ENCODE measurements at regions not wholly inside any gene's neighbourhood (a gene's known extent, or its start where the extent isn't known, plus 50 kb on each side); places are given as distances from the start of the nearest gene placed in this dataset.

GRCh38 chr3:103699228-103699627 is 1264.4 kb downstream of the ZPLD1 start:
- TF ChIP-seq GATA2 (IDR thresholded peaks at IDR 0.05; ENCODE audit: low read depth, low read length) (no peak), GATA3 (IDR thresholded peaks at IDR 0.05; ENCODE audit: low read depth, low read length) (no peak)

GRCh38 chr3:103705641-103706040 is 1270.8 kb downstream of the ZPLD1 start:
- no peak for TF ChIP-seq GATA2 (IDR thresholded peaks at IDR 0.05; ENCODE audit: low read depth, low read length)
- TF ChIP-seq GATA3 (IDR thresholded peaks at IDR 0.05; ENCODE audit: low read depth, low read length): no peak

DNA sequence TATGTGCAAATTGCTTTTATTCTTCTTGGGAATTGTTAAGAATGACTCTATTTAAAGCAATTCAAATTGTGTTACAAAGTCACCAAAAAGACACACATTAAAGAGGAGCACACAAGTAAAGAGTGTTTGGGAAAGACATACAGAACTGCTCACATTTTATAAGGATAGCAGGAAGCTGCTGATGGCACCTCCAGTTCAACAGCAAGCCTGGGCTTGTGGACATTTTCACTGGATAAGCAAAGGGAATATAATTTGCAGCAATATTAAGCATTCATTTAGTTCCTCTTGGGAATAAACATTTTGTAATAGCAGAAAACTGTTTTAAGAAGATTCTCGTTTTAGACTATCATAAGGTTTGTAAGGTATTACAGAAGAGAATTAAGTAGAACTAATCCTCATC is 1271.9 kb downstream of the ZPLD1 start:
- TF ChIP-seq GATA2 (IDR thresholded peaks at IDR 0.05; ENCODE audit: low read depth, low read length): no peak
- TF ChIP-seq GATA3 (IDR thresholded peaks at IDR 0.05; ENCODE audit: low read depth, low read length): no peak

DNA sequence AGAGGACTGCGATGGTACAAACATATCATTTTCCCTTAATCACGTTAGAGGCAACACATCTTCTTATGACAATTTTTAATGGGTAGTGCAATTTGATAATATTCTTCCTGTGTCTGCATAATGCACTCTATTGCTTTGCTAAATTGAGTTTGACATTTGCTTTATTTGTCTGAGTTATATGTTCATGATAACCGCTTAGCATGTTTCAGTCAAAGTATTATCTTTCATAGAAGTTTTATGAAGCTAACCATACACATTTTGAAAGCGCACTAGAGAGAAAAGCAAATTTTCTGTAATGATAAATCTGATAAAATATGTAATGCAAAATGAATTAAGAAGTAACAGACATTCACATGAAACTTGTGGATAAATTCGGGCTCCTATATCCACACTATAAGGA is 1276.9 kb downstream of the ZPLD1 start:
- TF ChIP-seq GATA3 (IDR thresholded peaks at IDR 0.05; ENCODE audit: low read depth, low read length): peak; percentile 66; the same call in 1 of the 2 replicates
- TF ChIP-seq GATA2 (IDR thresholded peaks at IDR 0.05; ENCODE audit: low read depth, low read length): peak; percentile 31; the same call in 1 of the 2 replicates

GRCh38 chr3:103712320-103713008 is 1277.6 kb downstream of the ZPLD1 start:
- TF ChIP-seq GATA3 (IDR thresholded peaks at IDR 0.05; ENCODE audit: low read depth, low read length): no peak
- no peak for TF ChIP-seq GATA2 (IDR thresholded peaks at IDR 0.05; ENCODE audit: low read depth, low read length)

GRCh38 chr3:103729547-103729946 is 1294.7 kb downstream of the ZPLD1 start:
- TF ChIP-seq GATA2 (IDR thresholded peaks at IDR 0.05; ENCODE audit: low read depth, low read length) (no peak), GATA3 (IDR thresholded peaks at IDR 0.05; ENCODE audit: low read depth, low read length) (no peak)

DNA sequence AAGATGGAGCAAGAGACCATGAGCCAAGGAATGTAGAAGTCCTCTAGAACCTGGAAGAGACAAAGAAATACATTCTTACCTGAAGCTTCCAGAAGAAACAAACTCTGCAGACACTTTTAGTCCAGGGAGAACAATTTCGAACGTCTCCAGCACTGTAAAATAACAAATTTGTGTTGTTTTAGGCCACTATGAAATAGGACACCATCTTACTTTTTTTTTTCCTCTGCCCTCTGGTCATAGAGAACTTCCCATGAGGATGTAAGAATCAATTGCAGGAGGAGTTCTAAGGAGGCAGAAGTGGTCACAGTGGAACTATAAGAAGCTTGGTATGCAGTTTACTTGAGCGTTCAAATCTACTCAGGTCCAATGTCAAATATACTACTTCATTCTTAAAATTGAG is 1295.9 kb downstream of the ZPLD1 start:
- TF ChIP-seq GATA3 (IDR thresholded peaks at IDR 0.05; ENCODE audit: low read depth, low read length) (no peak), GATA2 (IDR thresholded peaks at IDR 0.05; ENCODE audit: low read depth, low read length) (no peak)

- TF ChIP-seq GATA2 (IDR thresholded peaks at IDR 0.05; ENCODE audit: low read depth, low read length) (no peak), GATA3 (IDR thresholded peaks at IDR 0.05; ENCODE audit: low read depth, low read length) (no peak)
Observed at GRCh38 chr3:103752986-103753385, 1318.2 kb downstream of the ZPLD1 start.

- TF ChIP-seq GATA2 (IDR thresholded peaks at IDR 0.05; ENCODE audit: low read depth, low read length) (no peak), GATA3 (IDR thresholded peaks at IDR 0.05; ENCODE audit: low read depth, low read length) (no peak)
Observed at GRCh38 chr3:103767635-103768034, 1332.8 kb downstream of the ZPLD1 start.

DNA sequence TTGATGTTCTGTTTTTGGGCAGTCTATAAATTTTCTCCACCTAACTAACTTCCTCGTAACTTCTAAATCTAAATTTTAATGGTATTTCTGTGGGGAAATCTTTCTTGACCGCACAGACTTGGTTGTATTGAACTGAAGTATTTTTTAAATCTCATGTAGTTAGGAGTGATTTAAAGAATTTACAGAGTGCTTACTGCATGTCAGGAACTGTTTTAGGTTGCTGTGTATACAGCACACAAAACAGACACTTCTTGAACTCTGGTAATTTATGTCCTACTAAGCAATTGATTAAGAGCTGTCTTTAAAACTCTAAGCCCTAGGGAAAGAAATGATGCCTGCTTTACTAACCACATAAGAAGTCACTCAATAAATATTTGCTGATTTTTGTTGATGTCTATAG is 1350.2 kb downstream of the ZPLD1 start:
- TF ChIP-seq GATA3 (IDR thresholded peaks at IDR 0.05; ENCODE audit: low read depth, low read length): no peak
- TF ChIP-seq GATA2 (IDR thresholded peaks at IDR 0.05; ENCODE audit: low read depth, low read length): no peak

DNA sequence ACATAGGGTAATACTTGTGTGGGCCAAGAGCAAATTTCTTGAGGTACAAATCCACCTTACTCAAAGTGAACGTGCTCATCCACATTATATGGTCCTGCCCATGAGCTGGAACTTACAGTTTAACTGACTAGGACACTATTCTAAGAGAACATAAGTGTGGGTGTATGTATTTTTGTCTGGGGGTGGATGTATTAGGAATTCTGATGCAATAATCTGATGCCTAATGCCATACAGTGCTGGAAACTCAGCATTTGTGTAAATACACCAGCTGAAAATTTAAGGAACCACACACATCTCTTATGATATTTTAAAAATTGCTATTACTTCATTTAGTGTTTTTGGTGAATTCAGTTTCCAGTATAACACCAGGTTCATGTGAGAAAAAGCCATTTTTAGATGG is 1350.7 kb downstream of the ZPLD1 start:
- no peak for TF ChIP-seq GATA3 (IDR thresholded peaks at IDR 0.05; ENCODE audit: low read depth, low read length)
- no peak for TF ChIP-seq GATA2 (IDR thresholded peaks at IDR 0.05; ENCODE audit: low read depth, low read length)

DNA sequence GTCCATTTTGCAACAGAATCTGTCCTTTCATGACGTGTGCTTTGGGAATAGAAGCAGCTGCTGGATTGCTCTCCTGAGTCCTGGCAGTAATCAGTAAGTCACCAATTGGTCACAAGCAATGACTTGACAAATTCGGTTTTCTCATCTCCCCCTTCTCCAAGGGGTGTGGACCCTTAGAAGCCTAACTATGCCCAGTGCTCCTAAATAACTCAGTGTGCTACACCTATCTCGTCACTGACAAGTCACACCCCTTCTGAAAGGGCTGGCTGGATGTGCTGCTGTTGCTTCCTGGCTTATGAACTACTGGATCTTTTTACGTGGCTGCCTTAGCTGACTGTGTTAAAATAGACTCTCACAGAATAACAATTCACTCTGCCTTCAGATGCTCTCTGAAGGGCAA is 1351.5 kb downstream of the ZPLD1 start:
- TF ChIP-seq GATA2 (IDR thresholded peaks at IDR 0.05; ENCODE audit: low read depth, low read length): no peak
- no peak for TF ChIP-seq GATA3 (IDR thresholded peaks at IDR 0.05; ENCODE audit: low read depth, low read length)

DNA sequence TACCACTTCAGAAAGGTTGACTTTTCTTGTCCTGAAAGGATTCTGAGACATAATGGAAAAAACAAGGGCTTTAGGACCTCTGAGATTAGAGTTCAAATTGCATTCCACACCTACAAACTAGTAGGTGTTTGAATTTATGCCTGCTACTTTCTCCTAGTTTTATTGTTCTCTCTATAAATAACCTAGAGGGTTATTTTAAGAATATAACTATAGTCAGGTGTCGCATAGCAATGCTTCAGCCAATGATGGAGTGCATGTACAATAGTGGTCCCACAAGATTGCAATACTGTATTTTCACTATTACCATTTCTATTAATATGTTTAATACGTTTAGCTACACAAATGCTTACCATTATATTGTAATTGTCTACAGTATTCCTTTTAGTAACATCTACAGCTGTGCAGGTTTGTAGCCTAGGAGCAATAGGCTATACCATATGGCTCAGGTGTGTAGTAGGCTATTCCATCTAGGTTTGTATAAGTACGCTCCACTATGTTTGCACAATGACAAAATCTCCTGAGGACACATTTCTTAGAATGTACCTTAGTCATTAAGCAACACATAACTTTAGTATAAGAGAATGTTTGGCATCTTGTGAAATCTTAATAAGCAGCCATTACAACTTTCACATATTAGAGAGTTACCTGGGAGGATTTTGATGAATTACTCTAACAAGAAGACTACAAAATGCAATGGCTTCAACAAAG is 1352.5 kb downstream of the ZPLD1 start:
- no peak for TF ChIP-seq GATA3 (IDR thresholded peaks at IDR 0.05; ENCODE audit: low read depth, low read length)
- no peak for TF ChIP-seq GATA2 (IDR thresholded peaks at IDR 0.05; ENCODE audit: low read depth, low read length)

DNA sequence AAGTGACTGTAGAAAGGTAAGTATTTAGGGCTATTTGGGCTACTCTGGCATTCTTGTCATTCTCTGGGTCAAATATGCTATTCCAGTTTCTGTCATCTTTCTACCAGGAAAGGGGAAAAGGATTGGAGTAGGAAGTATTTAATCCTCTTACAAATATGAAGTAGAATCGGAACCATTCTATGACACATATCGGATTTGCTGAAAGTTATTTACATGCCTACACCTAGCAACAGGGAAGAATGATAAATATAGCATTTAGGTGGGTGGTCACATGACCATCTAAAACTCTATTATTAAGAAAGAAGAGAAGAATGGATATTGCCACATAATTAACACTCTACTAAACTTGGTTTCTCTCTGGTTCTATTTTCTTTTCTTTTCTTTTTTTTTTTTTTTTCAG is 1353.1 kb downstream of the ZPLD1 start:
- no peak for TF ChIP-seq GATA2 (IDR thresholded peaks at IDR 0.05; ENCODE audit: low read depth, low read length)
- TF ChIP-seq GATA3 (IDR thresholded peaks at IDR 0.05; ENCODE audit: low read depth, low read length): no peak
